ENCODE measurements at regions not wholly inside any gene's neighbourhood (a gene's known extent, or its start where the extent isn't known, plus 50 kb on each side); places are given as distances from the start of the nearest gene placed in this dataset.
A peak's percentile ranks its signal among the peaks of the same experiment; 100 is the strongest.

DNA sequence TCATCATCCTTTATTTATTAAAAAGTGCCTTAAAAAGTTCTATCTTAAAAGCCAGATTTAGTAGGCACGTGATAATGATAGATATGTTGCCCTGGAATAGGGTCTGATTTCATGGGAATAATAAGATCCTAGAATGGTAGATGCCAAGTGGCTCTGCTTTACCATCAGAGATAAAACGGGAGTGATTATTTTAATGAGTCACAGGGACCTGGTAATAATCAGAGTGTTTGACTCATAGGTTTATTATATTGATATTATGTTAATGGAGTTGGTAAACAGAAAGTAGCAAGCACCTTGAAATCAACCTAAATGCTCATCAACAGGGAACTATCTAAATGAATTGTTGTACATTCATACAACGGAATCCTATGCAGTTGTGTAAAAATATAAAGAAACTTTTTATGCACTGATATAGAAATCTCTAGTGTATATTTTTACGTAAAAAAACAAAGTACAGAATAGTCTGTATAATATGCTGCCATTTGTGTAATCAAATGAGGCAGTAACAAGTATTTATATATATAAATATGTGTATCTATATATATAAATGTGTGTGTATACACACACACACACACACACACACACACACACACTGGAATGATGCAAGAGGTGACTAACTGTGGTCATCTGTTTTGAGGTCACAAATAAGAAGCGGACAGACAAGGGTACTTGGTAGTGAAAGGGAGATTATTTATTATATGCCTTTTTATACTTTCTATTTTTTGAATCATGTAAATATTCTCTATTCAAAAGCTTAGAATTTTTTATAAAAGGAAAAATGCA is 78.6 kb upstream of the DYNC1I1 start:
- WGBS (ENCODE audit: low lambda C conversion rate), result 18% methylated on average over 5 of the region's 5 CpGs
- H2AFZ ChIP-seq (ENCODE audit: low read length), result no peak overlapping the region
- intact Hi-C loops (cut with micrococcal nuclease; ENCODE audit: unreplicated experiment), result no loop called here

DNA sequence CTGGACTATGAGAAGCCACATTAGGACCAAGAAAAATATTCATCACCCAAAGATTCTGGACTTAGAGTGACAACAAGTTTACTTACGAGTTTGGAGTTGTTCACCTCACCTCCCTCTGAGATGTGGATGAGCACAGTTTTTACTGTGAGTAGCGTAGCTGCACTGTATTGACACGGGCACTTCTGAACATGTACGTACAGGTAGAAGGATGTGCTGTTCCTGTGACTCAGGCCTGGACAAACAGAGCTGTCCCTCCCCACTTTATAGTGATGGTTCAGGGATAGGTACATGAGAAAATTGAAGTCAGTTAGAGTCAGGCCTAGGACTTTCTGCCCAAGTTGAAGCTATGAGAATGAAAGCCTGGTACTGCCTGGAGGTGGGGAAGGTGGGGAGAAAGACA is 80.9 kb upstream of the DYNC1I1 start:
- FAIRE-seq, result no peak
- H3K9me3 ChIP-seq (ENCODE audit: low read length), result no peaks in the 10 kb centered on the region
- H3K4me2 ChIP-seq (ENCODE audit: low read depth, low read length), result no peak overlapping the region
- peak; percentile 22; the same call in 1 of the 3 replicates for ATAC-seq
- H3K9ac ChIP-seq (ENCODE audit: insufficient read depth, low read depth, low read length), result no peak overlapping the region
- no peaks in the 10 kb centered on the region for H4K20me1 ChIP-seq (ENCODE audit: insufficient read depth, low read length)
- no peak overlapping the region for H3K4me3 ChIP-seq (replicated peaks in 1 of 3; ENCODE audit: insufficient read depth in 1 of 3, low read depth in 2 of 3, low read length in 3 of 3)
- no TSS peak for BruUV-seq (replicated peaks)
- no peaks in the 10 kb centered on the region for H3K27me3 ChIP-seq (ENCODE audit: control insufficient read depth in 1 of 2, insufficient read depth in 2 of 2, low read length in 2 of 2)
- intact Hi-C loops (cut with micrococcal nuclease; ENCODE audit: unreplicated experiment), result no loop called here
- no peak overlapping the region for H3K27ac ChIP-seq (ENCODE audit: extremely low read length, insufficient read depth, low read length)
- ChIA-PET CTCF (ENCODE audit: low intra/inter-chr PET ratio, low total read pairs) (interaction anchor here (6.8 to 11.0 kb wide), 2 partner anchors 163 to 180 kb away, joined by 52 to 150 read pairs; no protein-coding TSS in a partner anchor), POLR2A (no interaction called here)
- no peak overlapping the region for H2AFZ ChIP-seq (ENCODE audit: low read length)
- peak; percentile 3 for DNase-seq (ENCODE audit: low spot score)
- no peaks in the 10 kb centered on the region for H3K4me1 ChIP-seq (ENCODE audit: insufficient read depth, low read length)
- H3K79me2 ChIP-seq (ENCODE audit: insufficient read depth, low read length), result no peaks in the 10 kb centered on the region
- 0% methylated on average over 4 of the region's 4 CpGs for WGBS (ENCODE audit: low lambda C conversion rate)
- TF ChIP-seq ZNF572 (CRISPR knock-in tag; IDR thresholded peaks at IDR 0.05) (no peak), ZNF543 (CRISPR knock-in tag; IDR thresholded peaks at IDR 0.05) (no peak)
- no peaks in the 10 kb centered on the region for H3K36me3 ChIP-seq (replicated peaks in 1 of 2; ENCODE audit: control insufficient read depth in 1 of 2, insufficient read depth in 2 of 2, low read length in 2 of 2)
- in situ Hi-C loops (cut with HindIII; ENCODE audit: extremely low pct_ligation_motif_present, low pct_unique_long_range_greater_than_20kb), result loop anchor here (25.0 kb wide), 2 partner anchors 354 to 1404 kb away; no protein-coding TSS in a partner anchor

More for the DNA sequence above, 78.6 kb upstream of the DYNC1I1 start:
- no TSS peak for BruUV-seq (replicated peaks)
- TF ChIP-seq ZNF775 (CRISPR knock-in tag; IDR thresholded peaks at IDR 0.05; ENCODE audit: borderline replicate concordance), result no peak
- no peak for TF ChIP-seq ZNF33A (CRISPR knock-in tag; IDR thresholded peaks at IDR 0.05; ENCODE audit: borderline replicate concordance)
- TF ChIP-seq, protein P1, sequence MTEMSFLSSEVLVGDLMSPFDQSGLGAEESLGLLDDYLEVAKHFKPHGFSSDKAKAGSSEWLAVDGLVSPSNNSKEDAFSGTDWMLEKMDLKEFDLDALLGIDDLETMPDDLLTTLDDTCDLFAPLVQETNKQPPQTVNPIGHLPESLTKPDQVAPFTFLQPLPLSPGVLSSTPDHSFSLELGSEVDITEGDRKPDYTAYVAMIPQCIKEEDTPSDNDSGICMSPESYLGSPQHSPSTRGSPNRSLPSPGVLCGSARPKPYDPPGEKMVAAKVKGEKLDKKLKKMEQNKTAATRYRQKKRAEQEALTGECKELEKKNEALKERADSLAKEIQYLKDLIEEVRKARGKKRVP (CRISPR knock-in tag; IDR thresholded peaks at IDR 0.05), result peak in 1 of 2 experiments; percentile 52; a peak in 2 of 4 replicates
- TF ChIP-seq ZNF724P (CRISPR knock-in tag; IDR thresholded peaks at IDR 0.05; ENCODE audit: borderline replicate concordance), result no peak
- no peaks in the 10 kb centered on the region for H3K4me1 ChIP-seq (ENCODE audit: insufficient read depth, low read length)
- no peak overlapping the region for H3K9ac ChIP-seq (ENCODE audit: insufficient read depth, low read depth, low read length)
- H3K4me2 ChIP-seq (ENCODE audit: low read depth, low read length), result no peak overlapping the region
- CTCF ChIA-PET (ENCODE audit: low intra/inter-chr PET ratio, low total read pairs), result no interaction called here
- no peaks in the 10 kb centered on the region for H4K20me1 ChIP-seq (ENCODE audit: insufficient read depth, low read length)
- POLR2A ChIA-PET, result no interaction called here
- no peaks in the 10 kb centered on the region for H3K27me3 ChIP-seq (ENCODE audit: control insufficient read depth in 1 of 2, insufficient read depth in 2 of 2, low read length in 2 of 2)
- H3K79me2 ChIP-seq (ENCODE audit: insufficient read depth, low read length), result no peaks in the 10 kb centered on the region
- in situ Hi-C loops (cut with HindIII; ENCODE audit: extremely low pct_ligation_motif_present, low pct_unique_long_range_greater_than_20kb), result loop anchor here (25.0 kb wide), 2 partner anchors 356 to 1406 kb away; no protein-coding TSS in a partner anchor
- no peak for FAIRE-seq
- no peak for DNase-seq (ENCODE audit: low spot score)
- no peak for ATAC-seq
- H3K36me3 ChIP-seq (replicated peaks in 1 of 2; ENCODE audit: control insufficient read depth in 1 of 2, insufficient read depth in 2 of 2, low read length in 2 of 2), result no peaks in the 10 kb centered on the region
- H3K27ac ChIP-seq (ENCODE audit: extremely low read length, insufficient read depth, low read length), result no peak overlapping the region
- no peak overlapping the region for H3K4me3 ChIP-seq (replicated peaks in 1 of 3; ENCODE audit: insufficient read depth in 1 of 3, low read depth in 2 of 3, low read length in 3 of 3)
- no peaks in the 10 kb centered on the region for H3K9me3 ChIP-seq (ENCODE audit: low read length)
